Progenitor cell of endocrine pancreas (in vitro differentiated cells): ENCODE measurements at regions not wholly inside any gene's neighbourhood (a gene's known extent, or its start where the extent isn't known, plus 50 kb on each side); places are given as distances from the start of the nearest gene placed in this dataset.

Experiments
- DNase-seq: peaks from one replicate; pipeline ENCODE4 v3.0.0; 2021; ENCODE audit warnings: low spot score; ENCODE audit not compliant: unreplicated experiment
- H3K27ac Mint-ChIP-seq: 2 replicates; pipeline ENCODE4 v1.8.0; 2021; ENCODE audit warnings: mild to moderate bottlenecking, moderate library complexity, mixed read lengths
- H3K27me3 Mint-ChIP-seq: 2 replicates; pipeline ENCODE4 v1.8.0; 2021; ENCODE audit warnings: mixed read lengths
- H3K36me3 Mint-ChIP-seq: 2 replicates; pipeline ENCODE4 v1.8.0; 2022; ENCODE audit warnings: mixed read lengths; ENCODE audit not compliant: insufficient read depth
- H3K4me1 Mint-ChIP-seq: 2 replicates; pipeline ENCODE4 v1.8.0; 2021; ENCODE audit warnings: low read depth, mixed read lengths
- H3K4me3 Mint-ChIP-seq: 2 replicates; pipeline ENCODE4 v1.8.0; 2021; ENCODE audit warnings: low read depth, mild to moderate bottlenecking, moderate library complexity, mixed read lengths
- H3K9me3 Mint-ChIP-seq: 2 replicates; pipeline ENCODE4 v1.8.0; 2021; ENCODE audit warnings: low read depth, mixed read lengths
- CTCF ChIP-seq: fragments of 200-600 bp; sonication (generic); IDR thresholded peaks from one replicate; pipeline ENCODE4 v1.5.0; 2021; ENCODE audit warnings: antibody characterized with exemption, mild to moderate bottlenecking; ENCODE audit not compliant: unreplicated experiment

GRCh38 chr4:54959131-54959530, 166.3 kb downstream of the KDR start:
- no peak for TF ChIP-seq CTCF
- H3K36me3 Mint-ChIP-seq: no peaks in the 10 kb centered on the region
- H3K9me3 Mint-ChIP-seq: no peaks in the 10 kb centered on the region
- H3K27me3 Mint-ChIP-seq: peaks cover 7% of the 10 kb centered on the region
- no peaks in the 10 kb centered on the region for H3K4me1 Mint-ChIP-seq
- no peak for DNase-seq
- no peak overlapping the region for H3K4me3 Mint-ChIP-seq
- H3K27ac Mint-ChIP-seq: no peak overlapping the region

- Mint-ChIP-seq H3K4me3 (no peak overlapping the region), H3K27me3 (peaks cover 6% of the 10 kb centered on the region), H3K27ac (no peak overlapping the region), H3K9me3 (no peaks in the 10 kb centered on the region), H3K4me1 (no peaks in the 10 kb centered on the region), H3K36me3 (no peaks in the 10 kb centered on the region)
- DNase-seq: no peak
- no peak for TF ChIP-seq CTCF
Measured at GRCh38 chr4:54958236-54958635, 167.2 kb downstream of the KDR start.

GRCh38 chr4:54954656-54955388, 170.6 kb downstream of the KDR start:
- no peaks in the 10 kb centered on the region for H3K27me3 Mint-ChIP-seq
- no peaks in the 10 kb centered on the region for H3K9me3 Mint-ChIP-seq
- H3K4me3 Mint-ChIP-seq: no peak overlapping the region
- no peak for DNase-seq
- no peak for TF ChIP-seq CTCF
- no peaks in the 10 kb centered on the region for H3K4me1 Mint-ChIP-seq
- H3K27ac Mint-ChIP-seq: no peak overlapping the region
- no peaks in the 10 kb centered on the region for H3K36me3 Mint-ChIP-seq

- Mint-ChIP-seq H3K36me3 (no peaks in the 10 kb centered on the region), H3K27me3 (peaks cover 7% of the 10 kb centered on the region), H3K4me1 (peaks cover 3% of the 10 kb centered on the region), H3K4me3 (no peak overlapping the region), H3K27ac (no peak overlapping the region), H3K9me3 (no peaks in the 10 kb centered on the region)
- no peak for DNase-seq
- no peak for TF ChIP-seq CTCF
Measured at GRCh38 chr4:54946741-54947140, 178.7 kb downstream of the KDR start.

- no peak overlapping the region for H3K4me3 Mint-ChIP-seq
- no peaks in the 10 kb centered on the region for H3K36me3 Mint-ChIP-seq
- H3K27ac Mint-ChIP-seq: no peak overlapping the region
Measured at GRCh38 chr4:54945838-54946237, 179.6 kb downstream of the KDR start.

More at GRCh38 chr4:54945838-54946237, 179.6 kb downstream of the KDR start:
- no peak for DNase-seq
- Mint-ChIP-seq H3K4me1 (peaks cover 6% of the 10 kb centered on the region), H3K27me3 (peaks cover 7% of the 10 kb centered on the region), H3K9me3 (no peaks in the 10 kb centered on the region)
- TF ChIP-seq CTCF: no peak
